IPS-18c (cell line): ENCODE measurements at regions not wholly inside any gene's neighbourhood (a gene's known extent, or its start where the extent isn't known, plus 50 kb on each side); places are given as distances from the start of the nearest gene placed in this dataset.

ENCODE experiments used
- H3K4me3 ChIP-seq: 2 replicates; pipeline ENCODE4 v1.7.0; 2013; ENCODE audit warnings: low read depth, mild to moderate bottlenecking, low read length, moderate library complexity; ENCODE audit not compliant: insufficient read depth
- H3K9me3 ChIP-seq: one replicate; pipeline ENCODE4 v1.6.1; 2013; ENCODE audit warnings: mild to moderate bottlenecking, low read length, moderate library complexity; ENCODE audit not compliant: control insufficient read depth, insufficient read depth

- Histone ChIP-seq H3K4me3 (no peak overlapping the region), H3K9me3 (no peaks in the 10 kb centered on the region)
Observed at GRCh38 chr9:118360036-118360435, 655.8 kb downstream of the TLR4 start.

GRCh38 chr9:118362123-118362522, 657.9 kb downstream of the TLR4 start:
- no peaks in the 10 kb centered on the region for H3K9me3 ChIP-seq
- no peak overlapping the region for H3K4me3 ChIP-seq

GRCh38 chr9:118362596-118362995, 658.4 kb downstream of the TLR4 start:
- Histone ChIP-seq H3K4me3 (no peak overlapping the region), H3K9me3 (no peaks in the 10 kb centered on the region)

- Histone ChIP-seq H3K4me3 (no peak overlapping the region), H3K9me3 (no peaks in the 10 kb centered on the region)
Observed at GRCh38 chr9:118364266-118365106, 660.3 kb downstream of the TLR4 start.

- Histone ChIP-seq H3K4me3 (no peak overlapping the region), H3K9me3 (no peaks in the 10 kb centered on the region)
Observed at GRCh38 chr9:118366228-118366627, 662.0 kb downstream of the TLR4 start.

GRCh38 chr9:118367383-118367782, 663.2 kb downstream of the TLR4 start:
- H3K4me3 ChIP-seq = no peak overlapping the region
- H3K9me3 ChIP-seq = no peaks in the 10 kb centered on the region

GRCh38 chr9:118384531-118385100, 680.4 kb downstream of the TLR4 start:
- Histone ChIP-seq H3K4me3 (no peak overlapping the region), H3K9me3 (no peaks in the 10 kb centered on the region)

- H3K4me3 ChIP-seq = no peak overlapping the region
- H3K9me3 ChIP-seq = no peaks in the 10 kb centered on the region
Observed at GRCh38 chr9:118395415-118395814, 691.2 kb downstream of the TLR4 start.

- Histone ChIP-seq H3K4me3 (no peak overlapping the region), H3K9me3 (no peaks in the 10 kb centered on the region)
Observed at GRCh38 chr9:118401546-118401945, 697.3 kb downstream of the TLR4 start.

- Histone ChIP-seq H3K4me3 (no peak overlapping the region), H3K9me3 (no peaks in the 10 kb centered on the region)
Observed at GRCh38 chr9:118414676-118415075, 710.5 kb downstream of the TLR4 start.

- no peak overlapping the region for H3K4me3 ChIP-seq
- no peaks in the 10 kb centered on the region for H3K9me3 ChIP-seq
Observed at GRCh38 chr9:118418887-118419565, 714.8 kb downstream of the TLR4 start.

- H3K9me3 ChIP-seq = no peaks in the 10 kb centered on the region
- H3K4me3 ChIP-seq = no peak overlapping the region
Observed at GRCh38 chr9:118419676-118420075, 715.5 kb downstream of the TLR4 start.

- H3K9me3 ChIP-seq = no peaks in the 10 kb centered on the region
Observed at GRCh38 chr9:118422508-118422907, 718.3 kb downstream of the TLR4 start.

GRCh38 chr9:118423021-118423420, 718.8 kb downstream of the TLR4 start:
- Histone ChIP-seq H3K9me3 (no peaks in the 10 kb centered on the region), H3K4me3 (no peak overlapping the region)

More at GRCh38 chr9:118422508-118422907, 718.3 kb downstream of the TLR4 start:
- H3K4me3 ChIP-seq = no peak overlapping the region

- H3K9me3 ChIP-seq = no peaks in the 10 kb centered on the region
- no peak overlapping the region for H3K4me3 ChIP-seq
Observed at GRCh38 chr9:118423721-118424120, 719.5 kb downstream of the TLR4 start.

GRCh38 chr9:118426772-118427171, 722.6 kb downstream of the TLR4 start:
- H3K9me3 ChIP-seq = no peaks in the 10 kb centered on the region
- H3K4me3 ChIP-seq = no peak overlapping the region

GRCh38 chr9:118438810-118439209, 734.6 kb downstream of the TLR4 start:
- Histone ChIP-seq H3K4me3 (no peak overlapping the region), H3K9me3 (no peaks in the 10 kb centered on the region)

- Histone ChIP-seq H3K9me3 (no peaks in the 10 kb centered on the region), H3K4me3 (no peak overlapping the region)
Observed at GRCh38 chr9:118439441-118439840, 735.2 kb downstream of the TLR4 start.
